ENCODE measurements at regions not wholly inside any gene's neighbourhood (a gene's known extent, or its start where the extent isn't known, plus 50 kb on each side); places are given as distances from the start of the nearest gene placed in this dataset.

GRCh38 chr13:67964091-67964490, 734.0 kb upstream of the PCDH9 start:
- Histone ChIP-seq H3K27ac (ENCODE audit: low read length) (no peak overlapping the region), H3K27me3 (ENCODE audit: low read depth, low read length) (no peaks in the 10 kb centered on the region), H3K9ac (ENCODE audit: low read length) (no peak overlapping the region), H3K9me3 (ENCODE audit: insufficient read depth, low read length) (no peaks in the 10 kb centered on the region), H3K4me1 (ENCODE audit: low read length) (no peaks in the 10 kb centered on the region), H3K79me2 (ENCODE audit: low read length) (no peaks in the 10 kb centered on the region), H2AFZ (ENCODE audit: low read depth, low read length) (no peak overlapping the region), H3K4me3 (ENCODE audit: low read length) (no peak overlapping the region), H4K20me1 (ENCODE audit: insufficient read depth, low read length) (no peaks in the 10 kb centered on the region), H3K4me2 (ENCODE audit: low read length) (no peak overlapping the region), H3K36me3 (replicated peaks; ENCODE audit: low read depth, low read length) (no peaks in the 10 kb centered on the region)
- TF ChIP-seq CTCF (IDR thresholded peaks at IDR 0.05; ENCODE audit: low read depth, low read length) (no peak), EZH2phosphoT487 (IDR thresholded peaks at IDR 0.05; ENCODE audit: low read depth) (no peak)

- Histone ChIP-seq H3K9me3 (ENCODE audit: insufficient read depth, low read length) (no peaks in the 10 kb centered on the region), H3K36me3 (replicated peaks; ENCODE audit: low read depth, low read length) (no peaks in the 10 kb centered on the region), H3K27ac (ENCODE audit: low read length) (no peak overlapping the region), H3K9ac (ENCODE audit: low read length) (no peak overlapping the region), H3K4me3 (ENCODE audit: low read length) (no peak overlapping the region), H2AFZ (ENCODE audit: low read depth, low read length) (no peak overlapping the region), H3K79me2 (ENCODE audit: low read length) (no peaks in the 10 kb centered on the region), H3K27me3 (ENCODE audit: low read depth, low read length) (no peaks in the 10 kb centered on the region), H3K4me2 (ENCODE audit: low read length) (no peak overlapping the region), H4K20me1 (ENCODE audit: insufficient read depth, low read length) (no peaks in the 10 kb centered on the region), H3K4me1 (ENCODE audit: low read length) (no peaks in the 10 kb centered on the region)
- no peak for TF ChIP-seq CTCF (IDR thresholded peaks at IDR 0.05; ENCODE audit: low read depth, low read length)
- TF ChIP-seq EZH2phosphoT487 (IDR thresholded peaks at IDR 0.05; ENCODE audit: low read depth) = no peak
These were observed 731.2 kb upstream of the PCDH9 start for GRCh38 chr13:67961331-67961730.

GRCh38 chr13:67951431-67951830, 721.3 kb upstream of the PCDH9 start:
- H4K20me1 ChIP-seq (ENCODE audit: insufficient read depth, low read length) = no peaks in the 10 kb centered on the region
- no peaks in the 10 kb centered on the region for H3K9me3 ChIP-seq (ENCODE audit: insufficient read depth, low read length)
- H3K27ac ChIP-seq (ENCODE audit: low read length) = no peak overlapping the region
- no peak overlapping the region for H2AFZ ChIP-seq (ENCODE audit: low read depth, low read length)
- TF ChIP-seq EZH2phosphoT487 (IDR thresholded peaks at IDR 0.05; ENCODE audit: low read depth) = no peak
- no peak for TF ChIP-seq CTCF (IDR thresholded peaks at IDR 0.05; ENCODE audit: low read depth, low read length)
- no peaks in the 10 kb centered on the region for H3K4me1 ChIP-seq (ENCODE audit: low read length)
- no peak overlapping the region for H3K9ac ChIP-seq (ENCODE audit: low read length)
- H3K4me3 ChIP-seq (ENCODE audit: low read length) = no peak overlapping the region
- no peaks in the 10 kb centered on the region for H3K79me2 ChIP-seq (ENCODE audit: low read length)
- no peak overlapping the region for H3K4me2 ChIP-seq (ENCODE audit: low read length)
- H3K27me3 ChIP-seq (ENCODE audit: low read depth, low read length) = no peaks in the 10 kb centered on the region
- no peaks in the 10 kb centered on the region for H3K36me3 ChIP-seq (replicated peaks; ENCODE audit: low read depth, low read length)

- no peak overlapping the region for H2AFZ ChIP-seq (ENCODE audit: low read depth, low read length)
- H3K9ac ChIP-seq (ENCODE audit: low read length) = no peak overlapping the region
- no peak overlapping the region for H3K27ac ChIP-seq (ENCODE audit: low read length)
- no peaks in the 10 kb centered on the region for H3K79me2 ChIP-seq (ENCODE audit: low read length)
- TF ChIP-seq EZH2phosphoT487 (IDR thresholded peaks at IDR 0.05; ENCODE audit: low read depth) = no peak
- TF ChIP-seq CTCF (IDR thresholded peaks at IDR 0.05; ENCODE audit: low read depth, low read length) = no peak
- no peak overlapping the region for H3K4me2 ChIP-seq (ENCODE audit: low read length)
- no peaks in the 10 kb centered on the region for H4K20me1 ChIP-seq (ENCODE audit: insufficient read depth, low read length)
- H3K9me3 ChIP-seq (ENCODE audit: insufficient read depth, low read length) = no peaks in the 10 kb centered on the region
- no peaks in the 10 kb centered on the region for H3K4me1 ChIP-seq (ENCODE audit: low read length)
- H3K27me3 ChIP-seq (ENCODE audit: low read depth, low read length) = no peaks in the 10 kb centered on the region
- no peak overlapping the region for H3K4me3 ChIP-seq (ENCODE audit: low read length)
- no peaks in the 10 kb centered on the region for H3K36me3 ChIP-seq (replicated peaks; ENCODE audit: low read depth, low read length)
These were observed 720.5 kb upstream of the PCDH9 start for GRCh38 chr13:67950603-67951002.
